NCI-H526 (cell line): ENCODE measurements at regions not wholly inside any gene's neighbourhood (a gene's known extent, or its start where the extent isn't known, plus 50 kb on each side); places are given as distances from the start of the nearest gene placed in this dataset.

ENCODE experiments used
- DNase-seq, 2 experiments: peaks; one replicate each; lab custom pipeline; 2025; lab: John Stamatoyannopoulos, UW

DNA sequence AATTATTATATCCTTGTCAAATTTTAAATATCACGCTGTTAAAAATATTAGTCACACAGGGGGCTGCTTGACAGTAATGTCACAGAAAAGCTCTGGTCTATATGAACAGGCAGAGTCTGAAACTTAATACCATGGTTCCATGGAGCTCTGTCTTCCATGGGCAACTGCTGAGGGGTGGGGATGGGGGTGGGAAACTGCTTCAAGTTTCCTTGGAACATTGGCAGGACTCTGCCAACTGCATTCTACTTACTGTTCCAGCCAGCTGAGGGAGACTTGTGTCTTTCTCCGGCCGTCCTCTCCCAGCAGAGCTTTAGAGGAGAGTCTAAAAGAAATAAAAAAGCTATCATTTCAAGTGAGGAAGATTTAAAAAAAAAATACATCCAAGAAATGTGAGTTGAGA, 348.7 kb downstream of the ZIC1 start:
- DNase-seq: no peak

DNA sequence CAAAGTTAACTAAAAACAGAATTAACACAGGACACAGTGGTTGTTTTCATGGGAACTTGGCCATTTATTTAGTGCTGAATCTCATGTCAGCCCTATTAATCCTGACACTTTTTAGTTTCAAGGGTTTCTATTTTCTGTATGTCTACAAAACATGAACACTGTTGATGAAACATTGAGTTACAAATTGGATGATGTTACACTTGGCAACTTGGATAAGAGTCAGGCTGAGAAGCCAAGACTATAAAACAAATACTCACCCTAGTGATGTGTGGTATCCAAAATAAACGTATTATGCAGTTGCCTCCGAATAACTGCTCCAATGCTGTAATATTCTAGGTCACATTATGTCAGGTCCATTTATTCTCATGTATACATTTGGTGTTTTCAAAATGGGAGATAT, 349.6 kb downstream of the ZIC1 start:
- no peak for DNase-seq

DNA sequence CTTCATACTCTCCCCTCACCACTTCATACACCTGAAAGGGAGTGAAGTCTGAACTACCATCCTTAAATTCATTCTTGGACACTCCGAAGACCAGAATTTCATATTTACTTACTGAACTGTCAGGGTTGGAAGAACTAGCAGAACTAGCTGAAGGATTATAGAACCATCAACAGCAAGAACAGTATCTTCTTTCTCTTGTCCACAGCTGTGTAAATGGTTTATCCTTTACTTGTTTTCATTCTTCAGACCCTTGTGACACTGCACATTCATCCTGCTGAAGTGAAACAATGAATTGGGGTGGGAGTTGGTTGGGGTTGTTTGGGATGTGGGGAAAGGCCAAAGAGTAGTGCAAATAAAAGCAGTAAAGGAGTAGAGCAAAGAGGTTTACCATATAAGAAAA, 350.9 kb downstream of the ZIC1 start:
- no peak for DNase-seq

DNA sequence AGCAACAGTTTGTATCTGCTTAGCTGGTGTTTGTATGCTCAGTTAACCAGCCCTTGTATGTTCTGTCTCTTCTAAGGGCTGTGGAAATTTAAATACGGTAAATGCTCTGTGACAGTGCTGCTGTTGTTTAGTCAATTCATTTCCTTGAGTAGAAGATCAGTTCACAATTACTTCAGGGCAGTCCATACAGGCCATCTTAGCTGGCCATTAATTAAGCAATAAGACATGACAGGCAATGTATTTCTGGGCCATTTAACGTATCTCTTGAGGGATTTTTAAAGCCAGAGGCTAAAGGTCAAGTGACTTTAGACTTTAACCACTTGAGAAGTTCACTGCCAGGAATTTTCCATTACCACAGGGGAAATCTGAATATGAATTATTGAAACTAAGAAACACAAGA, 351.8 kb downstream of the ZIC1 start:
- DNase-seq: no peak

DNA sequence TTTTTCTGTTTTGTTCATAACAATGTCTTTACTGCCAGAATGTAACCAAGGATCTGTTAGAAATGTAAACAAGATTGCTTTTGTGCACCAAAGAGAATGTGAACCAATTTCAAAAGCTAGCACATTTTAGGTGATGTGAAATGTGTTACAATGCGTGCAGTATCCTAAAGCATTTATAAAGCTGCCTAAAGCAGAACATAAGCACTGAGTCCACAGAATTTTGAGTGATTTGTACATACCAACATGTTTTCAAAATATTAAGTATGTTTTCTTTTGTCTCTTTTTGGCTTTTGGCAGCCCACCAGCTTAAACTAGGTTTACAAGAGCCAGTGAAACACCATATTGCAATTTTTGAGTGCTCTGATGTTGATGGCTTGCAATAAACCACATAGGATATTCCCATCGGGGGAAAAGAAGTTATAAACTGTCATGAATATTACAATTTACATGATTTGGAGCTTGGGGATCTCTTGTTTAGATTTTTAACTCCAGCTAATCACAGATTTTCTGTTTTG, 364.0 kb downstream of the ZIC1 start:
- DNase-seq: no peak

DNA sequence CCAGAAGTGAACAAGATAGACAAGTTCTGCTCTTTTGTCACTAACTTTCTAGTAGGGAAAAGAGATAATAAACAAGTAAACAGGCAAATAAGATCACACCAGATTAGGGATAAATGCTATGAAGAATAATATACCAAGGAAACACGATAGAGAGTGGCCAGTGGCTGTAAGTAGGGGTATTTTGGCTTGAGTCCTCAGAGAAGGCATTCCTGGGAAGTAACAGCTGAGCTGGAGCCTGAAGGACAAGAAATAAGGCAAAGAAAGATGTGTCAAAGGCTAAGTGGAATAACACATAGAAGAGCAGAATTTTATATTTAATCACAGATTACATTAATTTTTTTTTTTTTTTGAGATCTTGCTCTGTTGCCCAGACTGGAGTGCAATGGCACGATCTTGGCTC, 366.2 kb downstream of the ZIC1 start:
- DNase-seq: no peak

DNA sequence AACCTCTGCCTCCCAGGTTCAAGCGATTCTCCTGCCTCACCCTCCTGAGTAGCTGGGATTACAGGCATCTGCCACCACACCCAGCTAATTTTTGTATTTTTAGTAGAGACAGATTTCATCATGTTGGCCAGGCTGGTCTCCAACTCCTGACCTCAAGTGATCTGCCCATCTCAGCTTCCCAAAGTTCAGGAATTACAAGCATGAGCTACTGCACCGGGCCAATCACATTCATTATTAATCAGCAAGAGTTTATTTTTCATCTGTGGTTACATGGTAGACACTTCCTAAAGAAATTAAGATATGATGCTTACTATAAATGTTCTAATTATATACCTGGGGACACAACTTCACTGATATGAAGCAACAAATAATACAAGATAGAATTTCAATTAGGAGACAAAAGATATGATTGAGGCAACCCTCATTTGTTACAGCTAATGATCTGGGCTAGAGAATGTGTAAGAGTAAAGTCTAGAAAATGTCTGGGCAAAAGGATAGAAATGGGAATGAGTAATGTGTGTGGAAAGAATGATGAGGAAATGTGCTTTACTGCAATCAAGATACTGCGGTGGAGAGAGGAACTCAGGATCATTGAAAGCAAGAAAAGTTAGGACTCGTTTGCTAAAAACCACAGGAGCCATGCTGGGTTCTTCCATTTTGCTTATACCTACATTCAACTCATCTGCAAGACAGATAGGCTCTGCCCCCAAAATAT, 366.8 kb downstream of the ZIC1 start:
- no peak for DNase-seq

DNA sequence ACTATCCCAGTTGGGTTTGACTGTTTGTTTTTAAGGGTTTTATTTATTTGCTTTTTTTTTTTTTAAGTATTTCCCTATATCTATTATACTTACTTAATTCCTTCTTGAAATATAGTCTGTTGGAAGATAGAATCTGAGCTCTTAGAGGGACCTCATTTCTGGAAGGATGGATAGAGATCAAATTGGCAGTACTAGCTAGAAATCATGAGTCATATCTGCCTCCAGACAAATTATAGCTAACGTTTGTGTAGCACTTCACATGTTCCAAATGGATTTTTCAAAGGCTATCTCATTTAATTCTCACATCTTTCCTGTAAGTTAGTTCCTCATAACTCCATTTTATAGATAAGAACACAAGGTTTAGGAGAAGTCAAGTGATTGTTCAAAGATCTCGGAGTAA, 384.7 kb downstream of the ZIC1 start:
- no peak for DNase-seq

DNA sequence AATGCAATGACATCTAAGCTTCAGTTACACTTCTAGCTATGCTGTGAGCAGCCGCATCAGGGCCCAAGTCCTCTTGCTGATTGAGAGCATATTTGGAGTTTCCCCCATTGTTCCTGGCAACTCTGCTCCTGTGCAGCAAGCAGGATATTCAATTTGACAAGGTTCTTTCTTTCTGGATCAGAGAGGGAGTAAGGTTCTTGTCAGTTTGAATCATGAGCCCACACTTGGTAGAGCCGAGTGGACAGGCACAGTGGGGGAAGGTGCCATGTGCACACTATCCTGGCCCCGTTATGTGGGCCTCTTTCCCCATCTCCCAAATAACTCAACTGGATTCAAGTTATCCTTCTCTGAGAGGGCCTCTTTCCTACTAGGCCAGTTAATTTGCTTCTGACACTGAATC, 385.4 kb downstream of the ZIC1 start:
- DNase-seq: no peak

DNA sequence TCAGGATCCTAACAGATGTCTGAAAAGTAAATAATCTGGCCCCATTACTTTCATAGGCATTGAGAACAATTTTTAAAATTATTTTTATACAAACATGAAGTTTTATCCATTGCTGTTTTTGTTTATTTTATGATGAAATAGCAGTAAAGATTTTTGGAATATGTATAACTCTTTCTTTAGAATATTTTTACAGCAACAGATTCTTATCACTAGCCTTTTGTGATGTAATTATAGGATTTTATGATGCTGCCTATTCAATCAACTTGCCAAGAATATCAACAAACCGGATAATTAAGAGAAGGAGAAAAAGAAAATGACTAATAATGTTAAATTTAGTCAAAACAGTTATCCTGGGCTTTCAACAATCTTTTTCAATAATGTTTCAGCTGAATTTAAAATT, 386.3 kb downstream of the ZIC1 start:
- DNase-seq: no peak

DNA sequence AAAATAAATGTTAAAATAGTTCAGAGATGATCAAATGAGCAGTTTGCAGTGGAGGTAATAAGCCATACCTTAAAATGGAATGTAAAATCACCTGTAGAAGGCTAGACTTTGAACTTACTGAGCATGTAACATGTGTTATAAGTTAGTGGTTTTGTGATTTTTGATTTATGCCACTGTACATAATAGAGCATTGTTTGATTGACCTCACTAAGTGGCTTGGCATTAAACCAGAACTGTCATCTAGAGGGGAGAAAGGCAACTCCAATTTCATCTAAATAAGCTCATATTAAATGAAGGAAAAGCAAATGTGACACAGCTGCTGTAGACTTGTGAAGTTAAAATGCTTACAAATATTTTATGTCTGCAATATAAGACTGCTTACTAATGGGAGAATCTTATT, 387.9 kb downstream of the ZIC1 start:
- DNase-seq: peak; percentile 15 to 24

DNA sequence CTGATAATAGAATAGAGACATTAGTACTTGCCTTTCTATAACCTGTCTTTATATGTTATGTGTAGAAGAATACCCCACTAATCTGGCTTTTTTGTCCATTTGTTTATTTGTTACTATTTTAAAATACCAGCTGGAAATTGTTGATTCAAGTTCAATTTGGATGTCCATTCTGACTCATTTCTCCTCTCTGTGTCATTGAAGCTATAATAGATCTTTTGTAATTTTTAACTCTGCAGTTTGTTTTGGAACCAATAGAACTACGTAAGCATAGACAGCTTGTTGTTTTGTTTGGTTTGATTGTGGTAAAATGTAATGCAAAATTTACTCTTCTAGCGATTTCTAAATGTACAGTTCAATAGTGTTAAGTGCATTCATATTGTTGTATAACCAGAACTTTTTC, 390.4 kb downstream of the ZIC1 start:
- no peak for DNase-seq

DNA sequence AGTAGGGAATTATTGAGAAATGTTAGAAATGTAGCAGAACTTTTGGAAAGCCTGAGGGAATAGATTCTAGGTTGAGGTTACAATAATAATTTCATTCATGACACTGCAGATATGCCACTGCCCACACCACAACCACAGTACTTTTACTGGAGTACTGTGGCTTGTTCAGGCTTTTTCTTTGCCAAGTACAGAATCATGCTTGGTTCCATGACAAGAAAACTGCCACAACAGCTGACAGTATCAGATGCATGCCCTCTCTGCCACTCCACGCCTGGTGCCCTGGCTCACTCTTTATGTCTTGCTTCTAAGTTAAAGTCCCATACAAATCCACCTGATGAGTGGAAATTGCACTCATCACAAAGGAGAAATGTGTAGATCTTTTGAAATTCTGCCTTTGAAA, 398.6 kb downstream of the ZIC1 start:
- DNase-seq: no peak

DNA sequence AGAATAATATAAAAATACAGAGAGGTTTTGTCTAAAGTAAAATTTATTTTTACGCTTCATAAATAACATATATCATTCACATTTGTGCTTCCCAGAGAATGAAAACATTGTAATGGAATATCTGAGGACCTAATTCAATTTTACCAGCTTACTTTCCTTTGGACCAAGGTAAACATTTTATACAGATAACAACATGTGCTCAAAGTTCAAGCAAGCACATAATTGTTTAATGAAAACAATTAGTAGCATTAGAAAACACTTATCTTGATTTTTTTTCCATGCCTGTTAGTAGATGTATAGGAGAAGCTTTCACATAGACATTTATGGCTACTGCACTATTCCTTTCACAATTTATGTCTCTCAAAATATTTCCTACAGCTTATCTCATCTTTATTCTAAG, 400.0 kb downstream of the ZIC1 start:
- no peak for DNase-seq

DNA sequence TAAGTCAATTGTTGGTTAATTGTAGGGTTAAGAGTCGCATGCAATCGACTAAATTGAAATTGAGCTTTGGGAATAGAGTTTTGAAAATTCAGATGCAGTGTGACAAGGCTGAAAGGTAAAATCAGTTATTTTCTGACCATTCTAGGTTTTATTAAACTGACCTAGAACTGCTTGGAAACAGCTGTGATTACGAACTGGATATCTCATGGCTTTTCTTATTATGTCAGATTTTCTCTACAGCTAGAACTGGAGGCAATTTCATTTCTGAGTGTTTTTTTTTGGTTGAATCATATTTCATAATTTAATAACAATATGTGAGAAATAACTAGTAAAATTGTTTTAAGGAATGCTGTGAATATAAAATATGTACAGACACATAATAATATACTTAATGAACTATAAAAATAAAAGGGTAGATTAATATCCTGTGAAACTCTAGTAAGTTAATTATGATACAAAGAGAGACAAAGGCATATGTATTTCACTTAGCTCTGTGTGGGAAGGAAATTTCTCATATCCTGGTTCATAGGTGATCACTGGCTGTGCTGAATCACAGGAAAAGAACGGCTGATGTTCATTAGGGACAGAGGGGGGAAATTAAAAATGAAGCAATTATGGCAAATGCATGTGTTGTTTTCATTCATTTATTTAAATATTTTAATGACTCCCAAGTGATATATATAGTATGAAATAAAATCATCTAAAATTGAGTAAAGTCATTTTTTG, 403.2 kb downstream of the ZIC1 start:
- no peak for DNase-seq

DNA sequence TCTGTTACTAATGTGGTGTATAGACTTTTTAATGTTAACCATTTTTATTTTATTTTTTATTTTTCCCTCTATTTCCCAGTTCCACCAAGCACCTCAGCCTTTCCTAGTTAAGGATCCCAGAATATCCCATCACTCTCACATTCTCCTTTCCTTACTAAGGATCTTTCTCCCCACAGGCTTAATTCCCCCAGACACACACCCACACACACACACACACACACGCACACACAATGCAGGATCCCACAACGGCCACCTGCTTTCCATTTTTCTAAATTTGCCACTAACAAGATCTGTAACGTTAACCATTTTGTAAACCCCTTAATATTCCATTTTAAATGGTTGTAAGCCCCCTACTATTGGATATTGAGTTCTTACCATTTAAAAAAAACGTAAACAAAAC, 404.1 kb downstream of the ZIC1 start:
- no peak for DNase-seq

DNA sequence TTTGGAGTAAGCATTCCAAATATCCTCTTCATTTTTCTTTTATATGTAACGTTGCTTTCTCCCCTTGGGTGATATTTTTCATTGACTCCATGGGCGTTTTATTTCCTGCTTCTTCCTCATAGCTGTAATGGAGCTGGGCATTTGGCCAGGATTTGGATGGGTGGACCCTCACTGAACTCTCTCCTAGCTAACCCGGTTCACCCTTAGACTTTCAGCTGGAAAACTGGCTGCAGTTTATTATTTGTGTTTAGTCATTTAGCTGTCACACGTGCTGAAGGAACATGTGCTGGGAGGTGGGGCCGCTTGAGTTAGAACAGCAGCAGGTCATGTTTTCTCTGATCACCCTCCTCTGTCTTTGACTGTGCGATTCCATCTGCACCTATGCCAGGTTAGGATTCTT, 407.6 kb downstream of the ZIC1 start:
- DNase-seq: no peak

DNA sequence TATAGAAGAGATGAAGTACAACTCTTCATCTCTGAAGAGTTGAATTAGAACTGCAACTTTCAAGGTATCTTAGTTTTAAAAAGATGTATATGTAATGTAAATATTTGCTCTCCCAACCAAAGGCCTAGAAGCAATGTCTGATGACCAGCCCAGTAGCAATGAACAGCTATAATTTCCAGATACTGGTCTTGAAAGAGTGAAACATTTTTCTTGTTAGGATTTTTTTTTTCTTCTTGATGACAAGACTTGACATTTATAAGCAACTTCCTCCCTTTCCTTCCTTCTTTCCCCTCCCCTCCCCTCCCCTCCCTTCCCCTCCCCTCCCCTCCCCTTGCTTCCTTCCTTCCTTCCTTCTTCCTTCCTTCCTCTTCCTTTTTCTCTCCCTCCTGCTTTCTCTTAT, 423.4 kb downstream of the ZIC1 start:
- DNase-seq: no peak

DNA sequence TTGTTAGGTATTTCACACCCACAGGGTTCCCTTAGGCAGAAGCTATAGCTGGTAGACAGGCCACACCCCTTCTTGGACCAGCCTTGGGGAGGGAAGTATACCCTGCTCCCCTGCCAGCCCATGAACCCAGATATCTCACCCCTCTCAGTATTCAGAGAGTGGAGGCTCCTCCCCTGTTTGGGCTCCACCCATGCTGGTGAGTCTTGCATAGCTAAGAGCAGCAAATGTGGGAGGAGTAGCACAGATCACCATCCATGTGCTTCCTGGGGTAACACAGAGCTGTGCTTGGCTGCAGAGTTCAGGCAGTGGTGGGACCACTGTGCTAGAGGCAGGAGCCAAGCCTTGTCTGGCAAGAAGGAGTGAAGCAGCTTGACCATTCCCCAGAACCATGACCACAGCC, 427.2 kb downstream of the ZIC1 start:
- DNase-seq: no peak

DNA sequence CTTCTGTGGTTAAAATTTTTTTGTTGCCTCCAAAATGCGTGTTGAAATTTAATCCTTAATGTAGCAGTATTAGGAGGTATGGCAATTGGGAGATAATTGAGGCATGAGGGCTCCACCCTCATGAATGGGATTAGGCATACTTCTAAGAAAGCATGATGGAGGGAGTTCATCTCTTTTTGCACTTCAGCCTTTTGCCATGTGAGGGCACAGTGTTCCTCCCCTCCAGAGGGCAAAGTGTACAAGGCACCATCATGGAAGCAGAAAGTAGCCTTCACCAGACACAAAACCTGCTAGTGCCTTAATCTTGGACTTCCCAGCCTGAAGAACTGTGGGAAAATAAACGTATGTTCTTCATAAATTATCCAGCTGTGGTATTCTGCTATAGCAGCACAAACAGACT, 429.5 kb downstream of the ZIC1 start:
- peak in 1 of 2 experiments; percentile 14 for DNase-seq

DNA sequence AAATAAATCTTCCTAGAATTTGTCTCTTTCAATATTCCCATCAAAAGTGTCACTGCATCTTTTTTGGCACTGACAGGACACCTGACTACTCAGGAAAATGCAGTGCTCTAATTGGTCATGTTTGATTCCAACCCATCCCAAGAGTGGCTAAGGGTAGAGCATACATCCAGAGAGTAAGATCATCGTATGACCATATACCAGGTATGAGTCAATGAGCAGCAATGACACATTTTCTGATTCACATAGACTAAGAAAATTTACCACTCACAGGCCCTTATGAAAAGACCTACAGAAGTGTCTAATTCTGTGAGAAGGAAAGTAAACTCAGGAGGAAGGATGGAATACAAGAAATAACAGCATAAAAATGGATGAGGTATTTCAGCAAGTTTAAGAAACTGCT, 434.2 kb downstream of the ZIC1 start:
- DNase-seq: no peak

DNA sequence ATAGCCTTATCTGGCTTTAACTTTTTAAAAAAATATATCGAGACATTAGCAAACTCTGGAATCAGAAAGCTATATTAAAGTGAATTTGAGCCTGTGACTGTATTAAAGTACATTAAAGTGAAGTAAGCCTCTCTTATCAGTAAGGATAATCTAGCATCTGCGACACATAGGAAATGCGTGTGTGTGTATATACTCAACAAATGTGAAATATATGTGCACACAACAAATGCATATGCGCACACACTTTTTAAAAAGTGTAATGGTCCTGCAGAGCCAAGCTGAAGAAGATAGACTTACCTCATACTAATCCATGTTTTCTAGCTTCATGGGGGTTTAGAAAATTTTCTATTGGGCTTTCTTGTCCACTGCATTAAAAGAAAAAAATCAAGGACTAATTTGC, 437.1 kb downstream of the ZIC1 start:
- no peak for DNase-seq

DNA sequence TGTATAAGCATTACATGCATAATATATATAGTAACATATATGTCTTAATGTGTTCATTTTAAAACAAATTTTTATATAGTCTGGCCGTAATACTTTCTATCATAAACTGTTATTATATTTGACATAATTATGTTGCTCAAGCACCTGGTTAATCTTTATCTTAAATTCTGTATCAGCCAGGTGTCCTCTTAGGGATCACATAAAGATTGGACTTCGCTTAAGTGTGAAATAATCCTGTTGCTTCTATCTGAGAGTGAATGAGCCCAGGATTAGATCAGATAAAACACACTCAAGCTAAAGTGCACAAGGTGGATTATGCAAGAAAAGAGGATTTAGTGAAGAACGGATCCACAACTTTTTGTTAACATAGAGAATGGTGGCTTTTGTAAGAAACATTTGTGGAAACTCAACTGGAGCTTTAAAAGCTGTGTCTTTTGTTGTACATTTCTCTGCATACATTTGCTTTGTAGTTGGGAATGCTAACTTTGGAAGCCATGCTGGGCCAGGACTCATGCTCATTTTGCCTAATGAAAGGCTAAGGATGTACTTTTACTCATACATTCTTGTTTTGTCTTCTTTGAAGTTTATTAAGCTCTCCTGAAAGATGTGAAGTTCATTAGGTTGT, 437.8 kb downstream of the ZIC1 start:
- DNase-seq: no peak
